ENCODE measurements at regions not wholly inside any gene's neighbourhood (a gene's known extent, or its start where the extent isn't known, plus 50 kb on each side); places are given as distances from the start of the nearest gene placed in this dataset.
"Not testable (repeated sequence)": the region's sequence is repeated elsewhere in the genome, so short reads cannot be mapped to it uniquely, and the experiment has no call there.

DNA sequence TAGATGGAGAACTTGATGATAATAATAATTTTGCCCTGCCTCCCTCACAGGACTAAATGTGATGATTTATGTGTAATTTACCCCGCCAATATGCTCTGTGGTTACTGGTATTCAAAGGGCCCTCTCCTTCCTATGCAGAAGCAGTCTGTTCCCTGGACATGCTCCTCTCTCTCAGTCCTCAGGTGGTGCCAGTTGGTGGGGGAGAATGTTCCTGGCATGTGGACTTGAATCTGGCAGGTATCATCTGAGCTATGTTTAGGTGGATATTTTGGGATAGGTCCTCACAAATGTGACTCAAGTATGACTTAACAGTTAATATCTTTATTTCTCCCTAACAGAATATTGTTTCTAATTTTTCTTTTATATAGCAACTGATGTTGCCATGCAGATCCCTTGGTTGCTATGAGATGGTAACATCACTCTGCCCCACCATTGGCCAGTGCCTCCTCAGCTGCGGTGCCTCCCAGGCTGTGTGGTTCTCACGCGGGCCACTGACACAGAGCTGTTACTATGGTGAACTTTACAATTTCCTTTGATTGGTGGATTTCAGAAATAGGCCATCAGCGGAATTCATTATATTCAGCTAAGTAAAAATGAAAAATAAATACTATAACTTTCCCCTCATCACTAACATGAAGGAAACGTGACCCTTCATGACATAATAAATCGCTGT, 106.7 kb upstream of the PELI1 start:
- no peak for DNase-seq (ENCODE audit: low read depth in 1 of 2, low spot score in 1 of 2)

DNA sequence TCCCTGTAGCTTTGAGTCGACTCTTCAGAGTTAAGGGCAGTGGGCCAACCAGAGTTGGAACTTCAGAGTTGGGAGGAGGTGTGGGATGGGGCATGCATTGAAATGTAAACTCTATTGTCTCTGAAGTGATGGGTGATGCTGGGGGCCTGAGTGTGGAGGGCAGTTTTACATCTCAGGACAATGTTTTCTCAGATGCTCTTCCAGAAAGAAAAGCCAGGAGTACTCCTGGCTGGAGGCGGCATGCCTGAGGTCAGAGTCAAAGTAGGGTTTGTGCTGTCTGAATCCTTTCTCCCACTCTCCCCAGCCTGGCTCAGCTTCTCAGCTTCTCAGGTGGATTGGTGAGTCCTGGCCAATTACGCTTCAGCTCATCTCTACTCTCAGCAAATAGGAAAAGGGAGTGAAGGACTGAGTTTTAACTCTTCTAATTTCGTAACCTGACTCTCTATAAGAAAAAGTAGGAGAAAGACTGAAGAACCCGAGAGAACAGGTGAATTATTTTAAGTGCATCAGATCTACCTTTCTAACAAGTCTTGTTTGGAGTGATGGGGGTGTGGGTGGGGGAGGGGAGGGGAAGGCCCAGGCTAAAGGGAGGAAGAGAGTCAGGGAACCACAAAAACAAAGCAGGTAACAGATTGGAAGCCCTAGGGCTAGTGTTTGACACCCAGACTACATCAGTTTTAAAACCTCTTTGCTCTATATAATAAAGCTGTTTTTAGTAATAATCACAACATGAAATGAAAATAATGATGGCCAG, 107.5 kb upstream of the PELI1 start:
- no peak for DNase-seq (ENCODE audit: low read depth in 1 of 2, low spot score in 1 of 2)

DNA sequence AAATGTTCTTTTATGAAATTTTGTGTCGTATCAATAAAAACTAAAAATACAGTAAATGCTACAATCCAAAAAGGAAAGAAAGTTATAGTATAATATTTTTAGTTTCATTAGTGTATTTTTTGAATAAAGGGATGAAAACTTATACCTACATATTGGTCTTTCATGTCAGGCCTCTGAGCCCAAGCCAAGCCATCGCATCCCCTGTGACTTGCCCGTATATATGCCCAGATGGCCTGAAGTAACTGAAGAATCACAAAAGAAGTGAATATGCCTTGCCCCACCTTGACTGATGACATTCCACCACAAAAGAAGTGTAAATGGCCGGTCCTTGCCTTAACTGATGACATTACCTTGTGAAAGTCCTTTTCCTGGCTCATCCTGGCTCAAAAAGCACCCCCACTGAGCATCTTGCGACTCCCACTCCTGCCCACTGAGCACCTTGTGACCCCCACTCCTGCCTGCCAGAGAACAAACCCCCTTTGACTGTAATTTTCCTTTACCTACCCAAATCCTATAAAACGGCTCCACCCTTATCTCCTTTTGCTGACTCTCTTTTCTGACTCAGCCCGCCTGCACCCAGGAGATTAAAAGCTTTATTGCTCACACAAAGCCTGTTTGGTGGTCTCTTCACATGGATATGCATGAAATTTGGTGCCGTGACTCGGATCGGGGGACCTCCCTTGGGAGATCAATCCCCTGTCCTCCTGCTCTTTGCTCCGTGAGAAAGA, 108.2 kb upstream of the PELI1 start:
- not testable (repeated sequence) for DNase-seq (ENCODE audit: low read depth in 1 of 2, low spot score in 1 of 2)

DNA sequence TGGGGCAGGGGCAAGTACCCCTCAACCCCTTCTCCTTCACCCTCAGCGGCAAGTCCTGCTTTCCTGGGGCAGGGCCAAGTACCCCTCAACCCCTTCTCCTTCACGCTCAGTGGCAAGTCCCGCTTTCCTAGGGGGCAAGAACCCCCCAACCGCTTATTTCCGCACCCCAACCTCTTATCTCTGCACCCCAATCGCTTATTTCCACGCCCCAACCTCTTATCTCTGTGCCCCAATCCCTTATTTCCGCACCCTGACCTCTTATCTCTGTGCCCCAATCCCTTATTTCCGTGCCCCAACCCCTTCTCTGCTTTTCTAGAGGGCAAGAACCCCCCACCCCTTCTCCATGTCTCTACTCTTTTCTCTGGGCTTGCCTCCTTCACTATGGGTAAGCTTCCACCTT, 109.2 kb upstream of the PELI1 start:
- not testable (repeated sequence) for DNase-seq (ENCODE audit: low read depth in 1 of 2, low spot score in 1 of 2)

DNA sequence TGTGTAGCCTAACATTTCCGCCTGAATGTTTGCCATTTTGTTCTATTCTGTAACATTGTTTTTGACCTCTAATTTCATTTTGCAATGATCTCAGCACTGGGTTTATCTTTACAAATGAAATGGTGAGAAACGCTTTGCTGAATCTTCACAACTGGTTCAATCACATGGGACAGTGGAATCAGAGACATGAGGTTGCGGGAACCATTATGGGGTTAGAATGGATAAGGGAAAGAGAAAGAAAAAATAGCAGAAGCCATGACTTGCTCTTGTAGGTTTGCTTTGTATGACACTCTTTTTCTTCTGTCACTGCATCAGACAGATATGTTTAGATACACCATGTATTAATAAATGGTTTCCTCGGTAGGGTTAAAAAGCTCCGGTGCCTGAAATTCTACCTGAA, 114.3 kb upstream of the PELI1 start:
- no peak for DNase-seq (ENCODE audit: low read depth in 1 of 2, low spot score in 1 of 2)

DNA sequence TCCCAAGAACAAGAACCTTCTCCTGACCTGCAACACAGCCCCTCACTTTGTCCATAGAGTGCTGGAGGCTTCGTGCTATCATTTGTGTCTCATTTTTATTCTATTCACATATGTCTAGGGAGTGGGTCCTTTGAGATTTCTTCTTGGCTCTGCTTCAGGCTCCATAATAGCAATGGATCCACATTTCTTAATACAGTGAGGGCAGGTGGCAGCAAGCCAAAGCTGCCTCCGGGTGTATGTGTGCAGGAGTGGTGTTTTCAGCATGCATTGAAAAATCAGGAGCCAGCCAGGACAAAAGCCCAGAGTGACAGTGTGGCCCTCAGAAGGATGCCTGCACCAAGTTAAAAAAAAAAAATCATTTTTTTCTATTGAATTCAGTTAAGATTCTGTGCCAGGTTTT, 115.1 kb upstream of the PELI1 start:
- DNase-seq (ENCODE audit: low read depth in 1 of 2, low spot score in 1 of 2): no peak

DNA sequence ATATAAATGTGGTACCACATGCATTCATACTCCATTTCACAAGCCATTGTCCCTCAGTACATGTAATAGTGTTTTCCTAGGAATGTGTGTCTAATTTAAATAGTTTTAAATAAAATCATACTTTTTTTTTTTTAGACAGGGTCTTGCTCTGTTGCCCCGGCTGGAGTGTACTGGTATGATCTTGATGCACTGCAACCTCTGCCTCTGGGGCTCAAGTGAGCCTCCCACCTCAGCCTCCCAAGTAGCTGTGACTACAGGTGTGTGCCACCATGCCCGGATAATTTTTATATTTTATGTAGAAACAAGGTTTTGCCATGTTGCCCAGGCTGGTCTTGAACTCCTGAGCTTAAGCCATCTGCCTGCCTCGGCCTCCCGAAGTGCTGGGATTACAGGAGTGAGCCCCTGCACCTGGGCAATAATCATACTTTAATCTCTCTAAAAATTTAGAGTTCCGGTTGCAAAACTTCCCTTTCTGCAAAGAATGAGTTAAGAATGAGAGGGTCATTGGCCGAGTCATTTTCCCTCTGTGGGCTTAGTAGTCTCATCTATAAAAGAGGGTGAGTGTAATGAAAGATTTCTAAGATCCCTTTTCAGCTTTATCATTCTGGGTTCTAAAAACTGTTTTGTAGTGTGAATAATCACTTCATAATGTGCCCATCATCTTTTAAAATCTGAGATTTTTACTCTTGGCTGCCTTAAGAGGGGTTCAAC, 116.0 kb upstream of the PELI1 start:
- no peak for DNase-seq (ENCODE audit: low read depth in 1 of 2, low spot score in 1 of 2)

DNA sequence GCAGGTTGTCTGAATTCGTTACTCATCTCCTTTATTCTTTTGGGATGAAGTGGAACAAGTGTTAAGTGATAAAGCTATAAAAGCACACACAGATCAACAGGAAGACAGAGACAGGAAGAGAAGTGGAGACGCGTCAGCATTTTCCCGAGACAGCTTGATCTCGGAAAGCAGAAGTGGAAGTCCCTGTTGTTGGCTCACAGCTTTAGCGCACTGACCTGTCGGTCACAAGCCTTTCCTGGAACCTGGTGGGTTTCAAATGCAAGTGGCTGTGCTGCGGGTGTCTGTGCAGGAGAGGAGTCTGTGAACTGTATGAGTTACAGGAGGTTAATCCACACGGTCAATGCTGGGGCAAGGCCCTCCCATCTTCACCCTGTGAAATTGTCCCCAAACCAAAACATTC, 116.6 kb upstream of the PELI1 start:
- DNase-seq (ENCODE audit: low read depth in 1 of 2, low spot score in 1 of 2): no peak

DNA sequence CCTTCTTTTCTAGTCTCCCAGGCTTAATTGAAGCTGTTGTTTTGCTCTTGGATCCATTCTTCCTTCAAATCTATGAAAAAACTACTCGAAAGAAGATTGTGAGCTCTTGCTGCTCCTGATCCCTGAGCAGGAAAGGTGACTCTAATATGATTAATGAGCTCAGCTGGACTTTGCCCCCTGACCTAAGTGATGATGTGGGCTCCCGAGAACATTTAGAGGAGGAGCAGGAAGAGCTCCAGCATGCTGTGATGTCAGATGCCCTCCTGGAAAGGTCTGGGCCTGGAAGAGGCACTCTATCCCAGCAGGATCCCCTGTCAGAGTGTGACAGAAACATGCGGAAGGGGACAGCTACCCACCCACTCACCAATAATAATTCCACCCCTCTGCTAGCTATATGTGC, 117.9 kb upstream of the PELI1 start:
- no peak for DNase-seq (ENCODE audit: low read depth in 1 of 2, low spot score in 1 of 2)

DNA sequence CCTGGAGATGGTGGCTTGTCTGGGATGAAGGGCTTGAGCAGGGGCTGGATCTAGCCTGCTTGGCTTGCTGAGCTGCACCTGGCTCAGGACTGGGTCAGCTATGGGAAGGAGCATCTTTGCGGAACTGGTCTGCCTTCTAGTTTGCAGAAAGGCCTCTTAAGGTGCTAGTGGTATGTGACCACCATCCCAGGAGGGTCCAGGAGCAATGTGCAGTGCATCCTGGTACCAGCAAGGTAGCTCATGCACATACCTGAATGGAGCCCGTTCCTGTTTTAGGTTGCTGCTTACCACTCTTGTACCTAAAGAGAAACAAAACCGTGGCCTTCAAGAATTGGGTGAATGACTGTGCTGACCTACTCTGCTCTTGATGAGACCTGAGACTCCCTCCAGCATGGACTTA, 118.6 kb upstream of the PELI1 start:
- no peak for DNase-seq (ENCODE audit: low read depth in 1 of 2, low spot score in 1 of 2)

DNA sequence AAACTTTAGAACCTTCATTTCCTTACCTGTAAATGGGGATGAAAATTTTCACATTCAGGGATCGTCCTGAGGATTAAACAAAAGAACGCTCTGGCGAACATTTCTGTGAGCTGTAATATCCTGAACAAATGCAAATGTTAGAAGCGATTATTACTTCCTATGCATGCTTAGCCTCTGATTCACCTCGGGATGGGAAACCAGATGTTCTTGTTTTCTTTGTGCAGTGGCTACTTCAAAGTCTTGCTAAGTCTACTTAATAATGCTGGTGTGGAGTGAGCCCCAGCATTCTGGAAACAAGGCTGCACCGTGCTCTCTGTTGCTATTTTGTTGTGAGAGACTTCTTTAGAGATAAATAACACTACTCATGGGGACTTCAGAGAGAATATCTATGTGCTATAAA, 119.1 kb upstream of the PELI1 start:
- no peak for DNase-seq (ENCODE audit: low read depth in 1 of 2, low spot score in 1 of 2)

DNA sequence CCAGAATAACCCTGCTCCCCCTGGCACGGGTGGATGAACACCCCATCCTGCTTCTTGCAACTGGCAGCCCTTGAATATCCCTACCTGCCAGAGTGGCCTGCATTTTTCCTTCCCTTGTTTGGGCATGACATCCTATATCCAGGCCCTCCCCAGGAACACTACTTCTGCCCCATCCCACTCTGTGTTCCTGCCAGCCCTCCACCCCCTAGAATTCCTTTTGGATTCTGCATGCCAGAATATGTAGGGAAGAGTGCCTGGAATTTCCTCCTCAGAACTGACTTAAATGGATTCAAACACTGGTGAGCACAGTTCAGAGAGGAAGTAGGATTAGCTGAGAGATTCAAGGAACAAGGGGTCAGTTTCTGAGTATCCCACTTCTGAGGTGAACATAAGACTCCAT, 123.5 kb upstream of the PELI1 start:
- DNase-seq (ENCODE audit: low read depth in 1 of 2, low spot score in 1 of 2): no peak

DNA sequence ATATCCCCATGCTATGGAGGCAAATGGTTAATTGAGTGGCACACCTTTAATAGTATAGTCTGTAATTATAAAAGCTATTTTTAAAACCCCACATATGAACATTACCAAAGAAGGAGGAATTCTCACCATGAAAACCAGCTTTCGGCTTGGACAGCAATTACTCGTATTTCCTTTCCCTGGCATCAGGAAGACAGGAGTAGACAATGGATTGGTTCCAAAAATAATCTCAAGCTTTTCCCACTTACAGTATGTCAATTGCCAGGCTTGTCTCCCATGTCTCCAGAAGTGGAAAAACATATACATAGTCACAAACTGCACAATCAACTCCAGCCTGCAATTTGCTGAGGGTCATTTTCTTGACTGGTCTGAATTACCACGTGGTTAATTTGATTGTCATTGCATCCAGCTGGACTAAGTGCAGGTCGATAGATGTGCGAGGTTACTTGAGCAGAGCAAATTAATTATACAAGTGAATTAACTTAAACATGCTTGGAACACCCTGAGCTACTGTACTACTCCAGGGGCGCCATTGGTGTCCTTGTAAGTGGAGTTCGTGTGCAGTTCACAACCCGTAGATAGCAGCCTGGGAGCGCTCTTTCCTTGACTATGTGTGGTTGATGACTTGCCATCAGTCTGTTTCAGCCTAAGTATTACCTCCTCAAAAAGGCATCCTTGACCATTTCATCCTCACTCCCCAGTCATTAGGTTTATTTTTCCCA, 124.3 kb upstream of the PELI1 start:
- no peak for DNase-seq (ENCODE audit: low read depth in 1 of 2, low spot score in 1 of 2)

DNA sequence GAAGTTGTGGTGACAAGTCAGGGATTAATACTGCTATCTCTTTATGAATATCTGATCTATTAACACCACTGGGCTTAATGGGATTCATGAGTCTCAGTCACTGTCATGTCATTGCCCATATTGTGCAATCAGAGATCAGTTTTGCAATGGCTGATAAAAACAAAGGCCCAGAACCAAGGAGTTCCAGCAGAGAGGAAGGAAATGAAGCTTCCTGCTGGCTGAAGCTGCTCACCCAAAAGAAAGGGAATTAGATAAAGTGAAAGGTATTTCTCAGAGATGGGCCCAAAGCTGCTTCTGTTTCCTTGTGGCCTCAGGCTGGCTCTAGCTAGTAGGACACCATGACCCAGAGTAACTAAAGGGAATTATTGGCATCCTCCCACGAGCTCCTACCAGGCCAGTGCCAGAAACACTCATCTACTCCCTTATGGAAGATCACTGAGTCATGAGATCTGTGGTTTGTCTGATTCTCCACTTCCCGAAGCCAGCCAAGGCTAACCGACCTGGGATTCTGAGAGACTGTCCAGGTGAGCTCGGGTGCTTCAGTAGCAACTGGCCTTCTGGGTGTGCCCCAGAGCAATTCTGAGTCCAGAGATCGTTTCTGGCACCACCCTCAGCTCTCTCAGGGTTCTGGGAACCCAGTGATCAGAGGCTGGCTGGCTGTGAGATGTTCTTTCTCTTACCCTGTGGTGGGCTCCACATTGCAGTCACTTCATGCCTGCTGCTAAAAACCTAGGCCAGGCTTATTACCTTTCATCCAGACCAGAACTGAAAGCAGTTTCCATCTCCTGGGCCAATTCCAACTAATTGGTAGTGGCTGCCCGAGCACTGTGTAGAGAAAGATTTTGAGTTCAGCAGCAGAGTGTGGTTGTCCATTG, 129.5 kb upstream of the PELI1 start:
- DNase-seq (ENCODE audit: low read depth in 1 of 2, low spot score in 1 of 2): no peak

DNA sequence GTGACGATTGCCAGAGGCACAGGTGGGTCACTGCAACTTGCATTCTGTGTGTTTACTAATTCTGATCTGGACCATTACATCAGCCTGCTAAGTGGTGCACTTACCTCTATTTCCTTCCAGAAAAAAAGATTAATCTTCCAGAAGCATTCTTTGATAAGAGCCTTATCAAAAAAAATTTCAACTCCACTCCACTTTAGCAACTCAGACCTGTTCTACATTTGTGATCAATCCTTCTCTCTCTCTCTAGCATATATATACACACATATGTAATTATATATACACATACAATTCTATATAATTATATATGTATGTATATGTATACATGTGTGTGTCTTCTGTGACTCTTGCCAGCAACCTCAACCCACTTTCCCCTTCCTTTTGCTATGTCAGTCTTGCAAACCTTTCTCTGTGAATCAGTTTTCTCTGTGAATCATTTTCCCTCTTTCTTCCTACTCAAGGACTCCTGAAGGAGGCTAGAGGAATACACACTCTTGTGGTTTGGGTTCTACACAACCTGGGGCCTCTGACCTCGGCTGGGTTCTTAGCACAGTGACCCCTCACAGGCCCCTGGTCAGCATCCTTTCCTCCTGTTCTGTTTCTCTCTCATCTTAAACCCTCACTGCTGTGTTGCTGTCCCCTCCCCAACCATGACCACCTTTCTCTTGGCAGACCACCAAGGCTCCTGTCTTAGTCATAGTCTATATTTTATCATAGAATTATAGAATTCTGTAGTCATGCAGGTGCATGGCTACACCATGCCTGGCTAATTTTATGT, 130.4 kb upstream of the PELI1 start:
- no peak for DNase-seq (ENCODE audit: low read depth in 1 of 2, low spot score in 1 of 2)

DNA sequence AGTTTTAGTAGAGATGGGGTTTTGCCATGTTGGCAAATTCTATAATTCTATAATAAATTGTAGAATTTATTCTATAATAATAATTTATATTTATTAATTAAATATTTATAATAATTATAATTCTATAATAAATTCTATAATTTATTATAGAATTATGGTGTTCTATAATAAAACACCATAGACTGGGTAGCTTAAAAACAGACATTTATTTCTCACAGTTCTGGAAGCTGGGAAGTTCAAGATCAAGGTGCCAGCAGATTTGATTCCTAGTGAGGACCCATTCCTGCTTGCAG, 130.9 kb upstream of the PELI1 start:
- no peak for DNase-seq (ENCODE audit: low read depth in 1 of 2, low spot score in 1 of 2)

DNA sequence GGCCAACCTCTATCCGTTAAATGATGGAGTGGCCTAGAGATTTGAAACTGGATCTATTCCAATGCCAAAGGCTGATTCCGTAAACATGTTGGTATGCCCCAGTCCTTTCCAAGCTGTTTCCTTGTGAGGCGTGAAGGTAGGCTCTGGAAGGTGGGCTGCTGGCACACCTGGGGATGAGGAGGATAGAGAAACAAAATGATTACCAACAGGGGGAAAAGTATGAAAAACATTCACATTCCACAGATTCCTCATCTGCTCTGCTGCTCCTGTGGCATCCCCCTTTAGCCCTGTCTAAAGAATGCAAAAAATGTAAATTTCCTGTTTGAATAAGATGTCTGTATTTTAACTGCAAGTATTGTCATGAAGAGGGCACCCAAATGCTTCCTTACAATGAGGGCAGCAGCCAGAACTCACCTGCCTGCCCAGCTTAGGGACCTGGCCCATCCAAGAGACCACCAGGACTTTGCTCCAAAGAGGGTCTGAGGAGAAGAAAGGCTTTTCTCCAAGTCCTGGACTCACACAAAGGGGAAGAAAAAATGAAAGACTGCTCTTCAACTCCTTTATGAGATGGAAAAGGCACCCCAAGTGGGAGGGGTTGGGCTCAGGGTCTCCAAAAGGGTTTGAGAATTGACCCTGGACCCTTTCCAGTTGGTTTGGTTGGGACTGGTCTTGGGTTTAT, 132.3 kb upstream of the PELI1 start:
- no peak for DNase-seq (ENCODE audit: low read depth in 1 of 2, low spot score in 1 of 2)

DNA sequence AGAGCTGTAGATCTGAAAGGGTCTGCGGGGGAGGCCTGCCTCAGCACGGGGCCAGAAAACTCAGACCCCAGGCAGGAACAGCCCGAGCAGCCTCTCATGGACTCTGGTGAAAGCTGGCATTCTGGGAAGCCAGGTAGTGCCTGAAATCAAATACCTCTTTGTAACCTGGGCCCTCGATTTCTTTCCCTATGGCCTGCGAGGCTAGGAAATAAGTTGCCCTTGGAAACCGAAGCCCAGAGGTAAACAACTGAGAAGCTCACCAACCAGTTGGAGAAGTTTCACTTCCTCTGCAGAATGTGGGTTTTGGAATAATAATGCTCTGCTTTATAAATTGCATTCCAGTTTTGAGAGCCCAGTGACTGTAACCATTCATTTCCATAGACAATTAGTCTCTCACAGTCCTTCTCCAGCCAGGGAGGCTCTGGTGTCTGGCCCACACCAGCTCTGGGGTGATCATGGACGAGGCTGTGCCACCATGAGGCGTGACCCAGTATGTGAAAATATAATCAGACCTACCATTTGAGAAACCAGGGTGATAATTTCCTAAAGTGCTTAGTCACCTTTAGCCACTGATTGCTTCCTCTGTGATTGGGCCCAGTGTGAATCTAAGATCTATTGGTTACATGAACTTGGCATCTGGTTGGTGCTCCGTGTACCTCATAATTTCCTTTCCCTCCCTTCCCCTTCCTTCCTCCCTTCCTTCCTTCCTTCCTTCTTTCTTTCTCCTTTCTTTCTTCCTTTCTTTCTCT, 133.1 kb upstream of the PELI1 start:
- DNase-seq (ENCODE audit: low read depth in 1 of 2, low spot score in 1 of 2): no peak

Data from activated T-helper 1 cell treated with anti-CD3 and anti-CD28 coated beads, Interleukin-2, amount 50 U/mL, for 16 hours (primary cell).